Skeletal muscle tissue (tissue), 3 donors: ENCODE measurements at regions not wholly inside any gene's neighbourhood (a gene's known extent, or its start where the extent isn't known, plus 50 kb on each side); places are given as distances from the start of the nearest gene placed in this dataset.
"Not testable (repeated sequence)": the region's sequence is repeated elsewhere in the genome, so short reads cannot be mapped to it uniquely, and the experiment has no call there.

Experiments
- H3K27ac ChIP-seq: one replicate; pipeline ENCODE4 v1.7.0; 2013; ENCODE audit warnings: mild to moderate bottlenecking, low read depth, low read length, inconsistent platforms
- H3K27me3 ChIP-seq, 3 donors: one replicate each; pipeline ENCODE4 v1.7.0; 2013; ENCODE audit warnings: low read length in 3 of 3; ENCODE audit not compliant: control insufficient read depth in 3 of 3, insufficient read depth in 3 of 3
- H3K36me3 ChIP-seq, 3 donors: one replicate each; pipeline ENCODE4 v1.7.0; 2013; ENCODE audit warnings: low read length in 3 of 3; ENCODE audit not compliant: control insufficient read depth in 3 of 3, insufficient read depth in 3 of 3
- H3K4me1 ChIP-seq, 3 donors: one replicate each; pipeline ENCODE4 v1.7.0; 2013; ENCODE audit warnings: low read length in 3 of 3, mild to moderate bottlenecking in 3 of 3; ENCODE audit not compliant: control insufficient read depth in 3 of 3, insufficient read depth in 3 of 3
- H3K4me3 ChIP-seq, 3 donors: one replicate each; pipeline ENCODE4 v1.7.0; 2013; ENCODE audit warnings: low read length in 3 of 3
- H3K9ac ChIP-seq, 3 donors: one replicate each; pipeline ENCODE4 v1.7.0; 2013; ENCODE audit warnings: low read length in 3 of 3, mild to moderate bottlenecking in 3 of 3, moderate library complexity in 2 of 3, low read depth in 1 of 3
- H3K9me3 ChIP-seq, 3 donors: one replicate each; pipeline ENCODE4 v1.7.0; 2013; ENCODE audit warnings: low read length in 3 of 3; ENCODE audit not compliant: control insufficient read depth in 3 of 3
- donor health status: Osteomylitis.

DNA sequence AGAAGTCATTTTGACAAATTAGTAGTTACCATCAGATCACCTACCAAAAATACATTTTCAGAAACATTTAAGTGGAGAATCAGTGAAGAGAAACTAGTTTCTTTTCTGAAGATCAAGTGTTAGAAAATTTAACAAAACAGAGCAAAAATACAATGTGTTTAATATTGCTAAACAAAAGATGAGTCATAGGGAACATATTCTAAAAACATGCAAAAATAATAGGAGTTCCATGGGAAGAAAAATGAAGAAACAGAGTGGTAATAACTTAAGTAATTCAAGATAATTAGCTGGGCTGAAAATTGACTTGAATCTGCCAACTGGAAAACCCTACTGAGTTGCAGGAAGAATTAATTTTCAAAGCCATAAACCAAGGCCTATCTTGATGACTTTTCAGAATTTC lies 111.5 kb upstream of the KITLG start:
- no peak overlapping the region for H3K4me3 ChIP-seq
- no peaks in the 10 kb centered on the region for H3K27me3 ChIP-seq
- H3K27ac ChIP-seq = no peak overlapping the region
- no peak overlapping the region for H3K9ac ChIP-seq
- peaks cover 0 to 2% (median 0%) of the 10 kb centered on the region in 3 donors for H3K9me3 ChIP-seq
- no peaks in the 10 kb centered on the region for H3K36me3 ChIP-seq
- H3K4me1 ChIP-seq = no peaks in the 10 kb centered on the region

DNA sequence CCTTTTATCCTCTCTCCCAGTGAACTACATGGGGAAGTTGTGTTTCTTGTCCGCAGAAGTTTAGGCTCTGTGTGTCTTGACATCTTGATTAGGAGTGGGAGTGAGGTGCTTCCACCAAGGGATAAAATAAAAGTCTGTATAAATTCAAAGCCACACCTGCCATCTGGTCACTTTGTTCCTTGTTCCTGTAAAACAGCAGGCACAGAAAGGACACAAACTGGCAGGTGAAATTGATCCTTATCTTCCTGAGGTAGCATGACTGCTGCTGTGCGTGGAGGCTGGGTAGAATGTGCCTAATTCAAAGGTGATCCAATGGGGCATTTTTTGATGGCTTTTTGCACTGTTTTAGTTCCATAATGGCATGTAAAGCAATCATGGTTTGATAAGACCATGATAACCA lies 104.3 kb upstream of the KITLG start:
- no peaks in the 10 kb centered on the region for H3K27me3 ChIP-seq
- H3K9me3 ChIP-seq = peaks cover 0 to 3% (median 2%) of the 10 kb centered on the region in 3 donors
- H3K4me3 ChIP-seq = no peak overlapping the region
- H3K36me3 ChIP-seq = no peaks in the 10 kb centered on the region
- H3K9ac ChIP-seq = no peak overlapping the region
- H3K4me1 ChIP-seq = no peaks in the 10 kb centered on the region
- no peak overlapping the region for H3K27ac ChIP-seq

DNA sequence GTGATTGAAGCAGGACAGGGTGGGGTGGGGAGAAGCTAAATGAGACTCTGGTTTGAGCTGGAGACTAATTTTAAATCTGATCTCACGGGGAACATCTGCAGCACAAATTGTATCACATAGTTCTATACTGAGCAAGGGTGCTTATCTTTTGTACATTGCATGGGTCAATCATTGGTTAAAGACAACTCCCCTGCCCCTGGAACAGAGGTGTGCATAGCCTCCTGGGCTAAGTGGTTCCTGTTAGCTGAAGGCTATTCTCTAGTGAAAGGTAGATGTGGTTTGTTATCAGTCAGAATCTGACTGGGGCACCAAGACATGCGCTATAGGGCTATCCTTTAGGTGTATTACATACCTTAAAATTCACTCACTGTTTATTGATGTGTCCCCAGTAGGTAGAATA lies 103.9 kb upstream of the KITLG start:
- Histone ChIP-seq H3K4me3 (no peak overlapping the region), H3K9ac (no peak overlapping the region), H3K27ac (no peak overlapping the region), H3K9me3 (peaks cover 0 to 3% (median 2%) of the 10 kb centered on the region in 3 donors), H3K27me3 (no peaks in the 10 kb centered on the region), H3K36me3 (no peaks in the 10 kb centered on the region), H3K4me1 (no peaks in the 10 kb centered on the region)

DNA sequence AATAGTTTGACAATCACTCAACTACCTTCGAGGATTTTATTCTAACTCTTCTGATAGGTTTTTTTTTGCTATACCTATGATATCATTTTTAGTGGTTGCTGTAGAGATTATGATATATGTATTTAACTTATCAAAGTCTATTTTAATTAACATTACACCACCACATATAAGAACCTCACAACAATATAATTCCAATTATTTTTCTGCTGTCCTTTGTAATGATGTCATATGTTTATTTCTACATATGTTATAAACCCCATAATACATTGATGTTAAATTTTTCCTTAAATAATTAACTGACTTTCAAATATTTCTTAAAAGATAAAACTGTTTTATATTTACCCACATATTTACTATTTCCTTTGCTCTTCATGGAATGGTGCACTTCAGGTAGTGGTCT lies 103.4 kb upstream of the KITLG start:
- Histone ChIP-seq H3K27ac (no peak overlapping the region), H3K9me3 (peaks cover 0 to 3% (median 2%) of the 10 kb centered on the region in 3 donors), H3K27me3 (no peaks in the 10 kb centered on the region), H3K36me3 (no peaks in the 10 kb centered on the region), H3K4me1 (no peaks in the 10 kb centered on the region), H3K9ac (no peak overlapping the region), H3K4me3 (no peak overlapping the region)

GRCh38 chr12:88681271-88681670 lies 101.0 kb upstream of the KITLG start:
- H3K36me3 ChIP-seq = no peaks in the 10 kb centered on the region
- no peak overlapping the region for H3K27ac ChIP-seq
- no peaks in the 10 kb centered on the region for H3K4me1 ChIP-seq
- peaks cover 0 to 3% (median 0%) of the 10 kb centered on the region in 3 donors for H3K9me3 ChIP-seq
- H3K27me3 ChIP-seq = no peaks in the 10 kb centered on the region
- H3K4me3 ChIP-seq = no peak overlapping the region
- H3K9ac ChIP-seq = no peak overlapping the region

- no peaks in the 10 kb centered on the region for H3K4me1 ChIP-seq
- no peaks in the 10 kb centered on the region for H3K36me3 ChIP-seq
- H3K27me3 ChIP-seq = no peaks in the 10 kb centered on the region
- H3K27ac ChIP-seq = no peak overlapping the region
- H3K9ac ChIP-seq = no peak overlapping the region
- peaks cover 0 to 3% (median 0%) of the 10 kb centered on the region in 3 donors for H3K9me3 ChIP-seq
- no peak overlapping the region for H3K4me3 ChIP-seq
Observed at GRCh38 chr12:88677464-88677863, 97.2 kb upstream of the KITLG start.

- not testable (repeated sequence) for H3K27ac ChIP-seq, H3K4me1 ChIP-seq, H3K9ac ChIP-seq, H3K9me3 ChIP-seq, H3K4me3 ChIP-seq, H3K36me3 ChIP-seq, H3K27me3 ChIP-seq
Observed at GRCh38 chr12:88667615-88668014, 87.3 kb upstream of the KITLG start.

- Histone ChIP-seq H3K4me1 (no peaks in the 10 kb centered on the region), H3K27ac (no peak overlapping the region), H3K36me3 (no peaks in the 10 kb centered on the region), H3K9me3 (no peaks in the 10 kb centered on the region), H3K27me3 (no peaks in the 10 kb centered on the region), H3K9ac (no peak overlapping the region), H3K4me3 (no peak overlapping the region)
Observed at GRCh38 chr12:88665071-88665470, 84.8 kb upstream of the KITLG start.

DNA sequence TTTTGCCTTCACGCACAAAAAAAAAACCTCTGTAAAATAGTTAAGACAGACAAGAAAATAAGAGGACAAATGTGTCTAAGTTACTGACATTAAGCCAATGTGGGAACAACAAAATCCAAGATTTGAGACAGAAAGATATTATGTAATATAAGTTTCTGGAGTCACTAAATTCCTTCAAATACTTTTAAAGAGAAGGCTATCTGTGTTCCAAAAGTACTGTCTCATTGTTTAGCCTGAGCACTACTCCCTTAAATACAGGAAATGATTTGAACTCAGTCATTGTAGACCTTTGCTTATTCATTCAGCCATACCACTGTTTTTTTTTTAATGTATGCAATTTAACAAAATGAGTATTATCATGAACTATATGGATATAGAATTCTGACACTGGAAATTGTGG lies 82.7 kb upstream of the KITLG start:
- Histone ChIP-seq H3K9me3 (no peaks in the 10 kb centered on the region), H3K27me3 (no peaks in the 10 kb centered on the region), H3K4me3 (no peak overlapping the region), H3K4me1 (no peaks in the 10 kb centered on the region), H3K36me3 (no peaks in the 10 kb centered on the region), H3K9ac (no peak overlapping the region), H3K27ac (no peak overlapping the region)

- Histone ChIP-seq H3K36me3 (no peaks in the 10 kb centered on the region), H3K27me3 (no peaks in the 10 kb centered on the region), H3K27ac (no peak overlapping the region), H3K9ac (no peak overlapping the region), H3K9me3 (no peaks in the 10 kb centered on the region), H3K4me1 (no peaks in the 10 kb centered on the region), H3K4me3 (no peak overlapping the region)
Observed at GRCh38 chr12:88662093-88662492, 81.8 kb upstream of the KITLG start.

DNA sequence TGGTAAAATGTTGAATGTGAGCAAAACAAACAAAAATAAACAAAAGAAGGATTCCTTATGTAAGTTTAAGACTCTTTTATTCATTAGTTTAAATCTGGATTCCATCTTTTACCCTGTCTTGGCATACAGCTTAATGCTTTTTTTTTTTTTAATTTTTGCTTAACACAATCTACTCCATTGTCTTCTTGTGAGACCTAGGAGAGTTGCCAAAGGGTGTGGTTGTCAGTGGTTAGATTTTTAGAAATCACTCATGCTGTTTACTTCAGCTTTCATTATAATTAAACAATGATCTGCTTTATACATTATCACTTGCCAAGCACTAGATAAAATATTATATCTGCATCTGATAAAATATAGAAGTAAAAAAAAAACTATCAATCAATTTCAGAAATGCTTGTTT lies 77.7 kb upstream of the KITLG start:
- Histone ChIP-seq H3K4me1 (no peaks in the 10 kb centered on the region), H3K9ac (no peak overlapping the region), H3K4me3 (no peak overlapping the region), H3K9me3 (no peaks in the 10 kb centered on the region), H3K27ac (no peak overlapping the region), H3K36me3 (no peaks in the 10 kb centered on the region), H3K27me3 (no peaks in the 10 kb centered on the region)
